BE2C (cell line): ENCODE measurements at regions not wholly inside any gene's neighbourhood (a gene's known extent, or its start where the extent isn't known, plus 50 kb on each side); places are given as distances from the start of the nearest gene placed in this dataset.

Experiments
- DNase-seq: peaks from one replicate; pipeline ENCODE4 v3.0.0-alpha.2; 2020
- H3K27me3 ChIP-seq: fragments of 250-450 bp; sonication (Bioruptor Pico); 2 replicates; pipeline ENCODE4 v1.5.1; 2020; ENCODE audit warnings: mild to moderate bottlenecking
- H3K36me3 ChIP-seq: fragments of 250-450 bp; sonication (Bioruptor Pico); 2 replicates; pipeline ENCODE4 v1.5.1; 2020; ENCODE audit warnings: mild to moderate bottlenecking
- H3K4me1 ChIP-seq: fragments of 250-450 bp; sonication (Bioruptor Pico); 2 replicates; pipeline ENCODE4 v1.5.1; 2020
- H3K4me3 ChIP-seq: 2 replicates; pipeline ENCODE4 v1.5.1; 2011; ENCODE audit warnings: low read depth, low read length
- H3K9me3 ChIP-seq: fragments of 250-450 bp; sonication (Bioruptor Pico); 2 replicates; pipeline ENCODE4 v1.5.1; 2020
- TF ChIP-seq, protein P1 (sequence below): IDR thresholded peaks from 2 replicates; pipeline ENCODE4 v1.5.1; 2012; ENCODE audit warnings: mild to moderate bottlenecking, low read depth, low read length

- no peaks in the 10 kb centered on the region for H3K36me3 ChIP-seq
- no peak for DNase-seq
- TF ChIP-seq, protein P1, sequence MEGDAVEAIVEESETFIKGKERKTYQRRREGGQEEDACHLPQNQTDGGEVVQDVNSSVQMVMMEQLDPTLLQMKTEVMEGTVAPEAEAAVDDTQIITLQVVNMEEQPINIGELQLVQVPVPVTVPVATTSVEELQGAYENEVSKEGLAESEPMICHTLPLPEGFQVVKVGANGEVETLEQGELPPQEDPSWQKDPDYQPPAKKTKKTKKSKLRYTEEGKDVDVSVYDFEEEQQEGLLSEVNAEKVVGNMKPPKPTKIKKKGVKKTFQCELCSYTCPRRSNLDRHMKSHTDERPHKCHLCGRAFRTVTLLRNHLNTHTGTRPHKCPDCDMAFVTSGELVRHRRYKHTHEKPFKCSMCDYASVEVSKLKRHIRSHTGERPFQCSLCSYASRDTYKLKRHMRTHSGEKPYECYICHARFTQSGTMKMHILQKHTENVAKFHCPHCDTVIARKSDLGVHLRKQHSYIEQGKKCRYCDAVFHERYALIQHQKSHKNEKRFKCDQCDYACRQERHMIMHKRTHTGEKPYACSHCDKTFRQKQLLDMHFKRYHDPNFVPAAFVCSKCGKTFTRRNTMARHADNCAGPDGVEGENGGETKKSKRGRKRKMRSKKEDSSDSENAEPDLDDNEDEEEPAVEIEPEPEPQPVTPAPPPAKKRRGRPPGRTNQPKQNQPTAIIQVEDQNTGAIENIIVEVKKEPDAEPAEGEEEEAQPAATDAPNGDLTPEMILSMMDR: no peak
- no peak overlapping the region for H3K4me3 ChIP-seq
- H3K4me1 ChIP-seq: no peaks in the 10 kb centered on the region
- no peaks in the 10 kb centered on the region for H3K27me3 ChIP-seq
- H3K9me3 ChIP-seq: no peaks in the 10 kb centered on the region
Observed at GRCh38 chr21:38596264-38597042, 98.2 kb upstream of the ERG start.

GRCh38 chr21:38597421-38597820 is 99.1 kb upstream of the ERG start:
- Histone ChIP-seq H3K36me3 (no peaks in the 10 kb centered on the region), H3K9me3 (no peaks in the 10 kb centered on the region), H3K4me1 (no peaks in the 10 kb centered on the region), H3K4me3 (no peak overlapping the region), H3K27me3 (no peaks in the 10 kb centered on the region)
- DNase-seq: no peak
- TF ChIP-seq, protein P1: no peak

DNA sequence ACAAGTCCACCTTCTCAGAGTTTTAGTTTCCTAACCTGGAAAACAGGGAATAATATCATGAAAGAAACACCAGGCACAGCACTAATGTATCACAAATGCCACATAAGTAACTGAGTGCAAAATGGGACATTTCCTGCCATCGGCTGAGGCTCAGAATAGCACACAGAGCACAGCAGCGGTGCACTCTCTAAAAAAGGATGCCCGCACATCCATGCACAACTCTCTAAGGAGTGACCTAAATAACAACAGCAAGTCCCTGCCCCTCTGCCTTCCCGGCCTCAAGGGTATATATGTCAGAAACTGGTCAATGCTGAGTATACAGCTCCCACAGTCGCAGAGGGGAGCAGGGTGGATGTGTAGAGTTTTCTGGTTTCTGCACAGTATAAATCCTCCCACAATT is 100.1 kb upstream of the ERG start:
- H3K36me3 ChIP-seq: no peaks in the 10 kb centered on the region
- no peaks in the 10 kb centered on the region for H3K4me1 ChIP-seq
- TF ChIP-seq, protein P1: no peak
- H3K27me3 ChIP-seq: peaks cover 7% of the 10 kb centered on the region; the same call in 1 of the 2 replicates
- no peak for DNase-seq
- no peaks in the 10 kb centered on the region for H3K9me3 ChIP-seq
- H3K4me3 ChIP-seq: no peak overlapping the region

GRCh38 chr21:38599381-38599975 is 101.2 kb upstream of the ERG start:
- TF ChIP-seq, protein P1: no peak
- Histone ChIP-seq H3K27me3 (peaks cover 7% of the 10 kb centered on the region; the same call in 1 of the 2 replicates), H3K36me3 (no peaks in the 10 kb centered on the region), H3K4me3 (no peak overlapping the region), H3K4me1 (no peaks in the 10 kb centered on the region), H3K9me3 (no peaks in the 10 kb centered on the region)
- DNase-seq: no peak

DNA sequence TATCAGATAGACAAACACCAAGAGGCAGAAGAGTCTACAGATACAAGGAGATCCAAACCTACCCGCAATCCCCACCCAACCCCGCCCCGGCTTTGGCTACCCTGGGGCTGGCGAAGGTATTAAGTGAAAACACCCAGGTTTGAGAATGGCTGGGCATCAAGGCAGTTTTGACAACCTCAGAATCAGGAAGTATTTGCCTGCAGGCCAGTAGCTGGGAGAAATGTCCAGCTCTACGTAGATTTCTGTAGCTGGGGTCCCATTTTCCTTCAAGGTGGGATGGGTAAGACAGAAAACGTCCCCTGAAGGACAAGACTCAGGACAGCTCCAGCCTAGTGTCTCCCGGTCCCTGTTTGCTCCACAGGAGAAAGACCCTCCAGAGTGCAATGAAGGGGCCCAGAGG is 101.8 kb upstream of the ERG start:
- TF ChIP-seq, protein P1: no peak
- Histone ChIP-seq H3K27me3 (peaks cover 7% of the 10 kb centered on the region; the same call in 1 of the 2 replicates), H3K36me3 (no peaks in the 10 kb centered on the region), H3K4me1 (no peaks in the 10 kb centered on the region), H3K9me3 (no peaks in the 10 kb centered on the region), H3K4me3 (no peak overlapping the region)
- no peak for DNase-seq

DNA sequence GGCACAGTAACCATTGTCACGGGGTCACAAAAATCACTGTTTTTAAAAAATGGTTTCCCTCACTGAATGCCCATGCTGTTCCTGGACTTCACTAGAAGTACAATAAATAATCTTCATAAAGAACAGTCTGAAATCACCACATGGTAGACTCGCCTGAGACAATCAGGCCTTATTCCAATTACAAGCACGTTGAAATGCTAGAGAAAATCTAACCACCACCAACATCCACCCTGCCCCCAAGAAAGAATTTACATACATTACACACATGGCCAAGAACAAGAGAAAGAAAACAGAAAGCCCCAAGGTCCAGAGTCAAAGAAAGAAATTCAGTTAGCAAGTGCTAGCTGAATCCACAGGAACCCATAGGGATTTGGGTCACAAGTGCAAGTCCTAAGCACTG is 107.0 kb upstream of the ERG start:
- Histone ChIP-seq H3K4me3 (no peak overlapping the region), H3K27me3 (peaks cover 7% of the 10 kb centered on the region), H3K36me3 (no peaks in the 10 kb centered on the region), H3K9me3 (no peaks in the 10 kb centered on the region), H3K4me1 (no peaks in the 10 kb centered on the region)
- TF ChIP-seq, protein P1: no peak
- DNase-seq: no peak
